Kidney epithelial cell (primary cell): ENCODE measurements at regions not wholly inside any gene's neighbourhood (a gene's known extent, or its start where the extent isn't known, plus 50 kb on each side); places are given as distances from the start of the nearest gene placed in this dataset.
A peak's percentile ranks its signal among the peaks of the same experiment; 100 is the strongest.
"Not testable (repeated sequence)": the region's sequence is repeated elsewhere in the genome, so short reads cannot be mapped to it uniquely, and the experiment has no call there.

Experiments used
- DNase-seq: peaks from one replicate; pipeline ENCODE4 v3.0.0-alpha.2; 2010; ENCODE audit warnings: low read depth
- H3K27me3 ChIP-seq: 2 replicates; pipeline ENCODE4 v1.6.0; 2011; ENCODE audit warnings: low read length; ENCODE audit not compliant: control insufficient read depth, insufficient read depth
- H3K36me3 ChIP-seq: 2 replicates; pipeline ENCODE4 v1.5.1; 2011; ENCODE audit warnings: low read length; ENCODE audit not compliant: control insufficient read depth, insufficient read depth
- H3K4me3 ChIP-seq: 2 replicates; pipeline ENCODE4 v1.5.1; 2011; ENCODE audit warnings: low read depth, mild to moderate bottlenecking, control low read depth, low read length

DNA sequence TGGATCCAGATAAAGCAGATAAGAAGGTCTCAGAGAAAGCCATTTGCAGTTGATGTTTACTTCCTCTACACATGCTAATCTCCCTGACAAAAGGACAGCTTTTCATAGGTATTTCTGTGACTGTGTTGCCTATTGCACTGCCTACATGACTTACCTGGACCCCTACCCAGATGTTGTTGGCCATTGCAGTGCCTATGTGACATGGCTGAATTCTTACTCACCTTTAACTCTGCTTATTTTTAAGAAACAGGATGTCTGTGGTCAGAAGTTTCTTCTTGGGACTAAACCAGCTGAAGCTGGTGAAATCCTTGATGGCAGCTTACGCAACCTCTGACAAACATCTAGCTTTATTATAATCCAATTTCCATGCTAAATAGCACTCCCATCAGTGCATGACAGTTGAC, 50.7 kb downstream of the PPIAL4D start:
- DNase-seq, H3K27me3 ChIP-seq, H3K36me3 ChIP-seq, H3K4me3 ChIP-seq: not testable (repeated sequence)

DNA sequence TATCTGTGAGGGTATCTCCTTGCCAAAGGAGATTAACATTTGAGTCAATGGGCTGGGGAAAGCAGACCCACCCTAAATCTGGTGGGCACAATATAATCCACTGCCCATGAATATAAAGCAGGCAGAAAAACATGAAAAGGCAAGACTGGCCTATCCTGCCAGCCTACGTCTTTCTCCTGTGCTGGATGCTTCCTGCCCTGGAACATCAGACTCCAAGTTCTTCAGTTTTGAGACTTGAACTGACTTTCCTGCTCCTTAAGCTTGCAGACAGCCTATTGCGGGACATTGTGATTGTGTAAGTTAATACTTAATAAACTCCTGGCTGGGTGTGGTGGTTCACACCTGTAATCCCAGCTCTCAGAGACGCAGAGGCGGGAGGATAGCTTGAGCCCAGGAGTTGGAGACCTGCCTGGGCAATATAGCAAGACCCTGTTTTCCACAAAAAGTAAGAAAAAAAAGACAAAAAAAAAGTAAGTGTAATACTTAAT, 52.4 kb downstream of the PPIAL4D start:
- H3K27me3 ChIP-seq, DNase-seq, H3K36me3 ChIP-seq, H3K4me3 ChIP-seq: not testable (repeated sequence)

- not testable (repeated sequence) for H3K4me3 ChIP-seq, H3K36me3 ChIP-seq, H3K27me3 ChIP-seq
- peak; percentile 5 for DNase-seq
Observed at GRCh38 chr1:145188869-145189542, 53.0 kb downstream of the PPIAL4D start.

DNA sequence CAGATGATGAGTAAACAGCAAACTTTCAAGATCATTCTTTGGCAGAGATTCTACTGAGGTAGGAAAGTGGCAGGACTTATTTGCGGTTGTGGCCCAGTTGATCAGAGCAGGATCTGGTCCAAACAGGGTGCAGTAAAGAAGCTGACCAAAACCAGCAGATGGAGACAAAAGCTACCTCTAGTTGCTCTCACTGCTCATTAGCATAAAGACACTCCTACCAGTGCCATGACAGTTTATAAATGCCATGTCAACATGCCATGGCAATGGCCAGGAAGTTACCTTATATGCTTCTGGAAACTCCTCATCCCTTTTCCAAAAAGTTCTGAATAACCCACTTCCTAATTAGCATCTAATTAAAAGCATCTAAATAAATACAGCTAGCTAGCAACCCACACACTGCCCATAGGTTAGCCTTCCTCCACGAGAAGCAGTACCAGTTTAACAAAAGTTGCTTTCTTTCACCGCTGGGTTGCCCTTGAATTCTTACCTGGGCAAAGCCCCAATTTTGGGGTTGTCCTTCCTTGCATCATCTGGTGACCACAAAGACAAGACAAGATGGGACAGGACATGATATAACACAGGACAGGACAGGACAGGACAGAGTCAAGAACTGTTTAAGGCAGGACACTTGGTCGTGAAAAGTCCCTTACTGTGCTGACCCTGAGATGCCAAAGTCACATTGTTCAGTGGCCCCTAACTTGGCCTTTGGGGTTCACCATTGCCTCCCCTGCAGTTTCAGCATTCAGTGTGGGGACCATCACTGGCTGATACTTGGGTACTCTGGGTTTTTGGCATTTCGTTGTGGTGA, 59.2 kb downstream of the PPIAL4D start:
- not testable (repeated sequence) for H3K36me3 ChIP-seq, DNase-seq, H3K4me3 ChIP-seq, H3K27me3 ChIP-seq

DNA sequence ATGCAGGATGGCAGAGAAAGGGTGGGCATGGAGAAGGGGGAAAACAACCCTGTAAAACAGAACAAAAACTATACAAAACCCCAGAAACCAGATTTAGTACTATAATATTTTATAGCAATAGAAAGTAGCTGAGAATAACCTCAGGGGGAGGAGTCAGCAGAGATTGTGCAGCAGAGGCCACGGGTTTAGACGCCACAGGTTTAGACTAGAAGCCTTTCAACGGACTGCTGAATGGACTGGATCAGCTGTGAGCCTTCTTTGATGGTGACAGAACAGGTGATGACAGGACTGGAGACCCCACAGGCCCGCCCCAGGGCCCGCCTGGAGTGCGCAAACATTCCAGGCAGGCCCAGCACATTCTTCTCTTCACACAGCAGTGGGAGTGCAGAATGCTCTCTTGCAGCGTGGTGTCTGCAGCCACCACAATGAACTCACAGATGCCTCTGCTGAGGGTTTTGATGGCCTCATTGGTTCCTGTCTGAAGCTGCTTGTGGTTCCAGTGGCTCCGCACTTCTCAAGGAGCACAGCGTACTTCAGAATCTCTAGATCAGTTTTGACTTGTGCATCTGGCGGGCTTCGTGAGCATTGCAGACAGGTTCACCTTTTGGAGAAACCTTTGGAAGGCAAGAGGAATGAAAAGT, 65.6 kb downstream of the PPIAL4D start:
- H3K27me3 ChIP-seq, H3K36me3 ChIP-seq, DNase-seq, H3K4me3 ChIP-seq: not testable (repeated sequence)

DNA sequence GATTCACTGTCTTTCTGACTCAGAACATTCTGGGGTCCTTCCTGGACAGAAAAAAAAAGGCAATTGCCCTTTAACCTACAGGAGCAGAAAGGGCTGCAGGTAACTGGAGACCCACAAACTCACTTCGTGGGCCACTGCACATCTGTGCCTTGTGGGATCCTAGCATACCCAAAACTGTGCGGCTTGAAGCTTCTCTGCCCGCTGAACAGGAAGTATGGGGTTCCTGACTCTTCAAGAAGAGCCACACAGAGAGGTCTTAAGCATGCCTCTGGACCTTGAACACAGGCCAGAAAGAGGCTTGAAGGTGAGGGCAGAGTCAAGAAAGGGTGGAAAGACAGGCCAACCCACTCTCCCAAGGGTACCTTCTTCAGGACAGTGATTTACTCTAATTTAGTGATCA, 67.6 kb downstream of the PPIAL4D start:
- not testable (repeated sequence) for H3K4me3 ChIP-seq, H3K27me3 ChIP-seq, H3K36me3 ChIP-seq, DNase-seq

- DNase-seq, H3K27me3 ChIP-seq, H3K4me3 ChIP-seq, H3K36me3 ChIP-seq: not testable (repeated sequence)
Observed at GRCh38 chr1:145168220-145168848, 72.6 kb downstream of the FAM72D start.

GRCh38 chr1:145164360-145164759, 68.6 kb downstream of the FAM72D start:
- not testable (repeated sequence) for H3K4me3 ChIP-seq, H3K27me3 ChIP-seq, H3K36me3 ChIP-seq, DNase-seq
